ENCODE measurements at regions not wholly inside any gene's neighbourhood (a gene's known extent, or its start where the extent isn't known, plus 50 kb on each side); places are given as distances from the start of the nearest gene placed in this dataset.

DNA sequence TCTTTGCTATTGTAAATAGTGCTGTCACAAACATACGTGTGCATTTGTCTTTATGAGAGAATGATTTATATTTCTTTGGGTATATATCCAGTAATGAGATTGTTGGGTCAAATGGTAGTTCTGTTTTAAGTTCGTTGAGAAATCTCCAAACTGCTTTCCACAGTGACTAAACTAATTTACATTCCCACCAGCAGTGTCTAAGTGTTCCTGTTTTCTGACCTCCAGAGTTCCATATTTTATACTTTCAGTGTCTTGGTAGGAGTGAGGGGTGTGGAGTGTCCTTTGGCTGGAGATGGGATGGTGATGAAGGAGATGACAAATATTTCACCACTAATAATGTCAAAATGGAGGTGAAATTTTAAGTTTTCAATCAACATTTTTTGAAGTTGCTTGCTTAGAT is 86.4 kb downstream of the DACT1 start:
- Histone ChIP-seq H2AFZ (ENCODE audit: low read depth, low read length) (no peak overlapping the region), H3F3A (ENCODE audit: insufficient read depth, low read length, poor library complexity, severe bottlenecking) (no peaks in the 10 kb centered on the region), H3K36me3 (ENCODE audit: insufficient read depth, low read length) (no peaks in the 10 kb centered on the region), H3K27me3 (ENCODE audit: insufficient read depth, low read depth, low read length) (no peaks in the 10 kb centered on the region), H3K4me2 (ENCODE audit: low read length) (no peak overlapping the region), H3K9me2 (ENCODE audit: insufficient read depth, low read length) (no peaks in the 10 kb centered on the region), H3K4me3 (ENCODE audit: low read length) (no peak overlapping the region), H3K79me2 (replicated peaks; ENCODE audit: insufficient read depth, low read length) (no peaks in the 10 kb centered on the region), H3K9me3 (ENCODE audit: low read length) (no peaks in the 10 kb centered on the region), H3K9ac (ENCODE audit: low read length) (no peak overlapping the region), H3K27ac (ENCODE audit: low read length) (no peak overlapping the region), H4K20me1 (ENCODE audit: insufficient read depth) (no peaks in the 10 kb centered on the region)
- TF ChIP-seq, protein P1, sequence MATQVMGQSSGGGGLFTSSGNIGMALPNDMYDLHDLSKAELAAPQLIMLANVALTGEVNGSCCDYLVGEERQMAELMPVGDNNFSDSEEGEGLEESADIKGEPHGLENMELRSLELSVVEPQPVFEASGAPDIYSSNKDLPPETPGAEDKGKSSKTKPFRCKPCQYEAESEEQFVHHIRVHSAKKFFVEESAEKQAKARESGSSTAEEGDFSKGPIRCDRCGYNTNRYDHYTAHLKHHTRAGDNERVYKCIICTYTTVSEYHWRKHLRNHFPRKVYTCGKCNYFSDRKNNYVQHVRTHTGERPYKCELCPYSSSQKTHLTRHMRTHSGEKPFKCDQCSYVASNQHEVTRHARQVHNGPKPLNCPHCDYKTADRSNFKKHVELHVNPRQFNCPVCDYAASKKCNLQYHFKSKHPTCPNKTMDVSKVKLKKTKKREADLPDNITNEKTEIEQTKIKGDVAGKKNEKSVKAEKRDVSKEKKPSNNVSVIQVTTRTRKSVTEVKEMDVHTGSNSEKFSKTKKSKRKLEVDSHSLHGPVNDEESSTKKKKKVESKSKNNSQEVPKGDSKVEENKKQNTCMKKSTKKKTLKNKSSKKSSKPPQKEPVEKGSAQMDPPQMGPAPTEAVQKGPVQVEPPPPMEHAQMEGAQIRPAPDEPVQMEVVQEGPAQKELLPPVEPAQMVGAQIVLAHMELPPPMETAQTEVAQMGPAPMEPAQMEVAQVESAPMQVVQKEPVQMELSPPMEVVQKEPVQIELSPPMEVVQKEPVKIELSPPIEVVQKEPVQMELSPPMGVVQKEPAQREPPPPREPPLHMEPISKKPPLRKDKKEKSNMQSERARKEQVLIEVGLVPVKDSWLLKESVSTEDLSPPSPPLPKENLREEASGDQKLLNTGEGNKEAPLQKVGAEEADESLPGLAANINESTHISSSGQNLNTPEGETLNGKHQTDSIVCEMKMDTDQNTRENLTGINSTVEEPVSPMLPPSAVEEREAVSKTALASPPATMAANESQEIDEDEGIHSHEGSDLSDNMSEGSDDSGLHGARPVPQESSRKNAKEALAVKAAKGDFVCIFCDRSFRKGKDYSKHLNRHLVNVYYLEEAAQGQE (IDR thresholded peaks at IDR 0.05; ENCODE audit: borderline replicate concordance), result no peak
- TF ChIP-seq RAD21 (conservative IDR thresholded peaks at IDR 0.05), result no peak
- no peak for TF ChIP-seq POLR2AphosphoS5 (IDR thresholded peaks at IDR 0.05)
- TF ChIP-seq, protein P2, sequence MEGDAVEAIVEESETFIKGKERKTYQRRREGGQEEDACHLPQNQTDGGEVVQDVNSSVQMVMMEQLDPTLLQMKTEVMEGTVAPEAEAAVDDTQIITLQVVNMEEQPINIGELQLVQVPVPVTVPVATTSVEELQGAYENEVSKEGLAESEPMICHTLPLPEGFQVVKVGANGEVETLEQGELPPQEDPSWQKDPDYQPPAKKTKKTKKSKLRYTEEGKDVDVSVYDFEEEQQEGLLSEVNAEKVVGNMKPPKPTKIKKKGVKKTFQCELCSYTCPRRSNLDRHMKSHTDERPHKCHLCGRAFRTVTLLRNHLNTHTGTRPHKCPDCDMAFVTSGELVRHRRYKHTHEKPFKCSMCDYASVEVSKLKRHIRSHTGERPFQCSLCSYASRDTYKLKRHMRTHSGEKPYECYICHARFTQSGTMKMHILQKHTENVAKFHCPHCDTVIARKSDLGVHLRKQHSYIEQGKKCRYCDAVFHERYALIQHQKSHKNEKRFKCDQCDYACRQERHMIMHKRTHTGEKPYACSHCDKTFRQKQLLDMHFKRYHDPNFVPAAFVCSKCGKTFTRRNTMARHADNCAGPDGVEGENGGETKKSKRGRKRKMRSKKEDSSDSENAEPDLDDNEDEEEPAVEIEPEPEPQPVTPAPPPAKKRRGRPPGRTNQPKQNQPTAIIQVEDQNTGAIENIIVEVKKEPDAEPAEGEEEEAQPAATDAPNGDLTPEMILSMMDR (IDR thresholded peaks at IDR 0.05; ENCODE audit: poor library complexity, severe bottlenecking), result no peak
- TF ChIP-seq TAF1 (IDR thresholded peaks at IDR 0.05; ENCODE audit: low read depth), result no peak
- TF ChIP-seq MXI1 (conservative IDR thresholded peaks at IDR 0.05; ENCODE audit: poor library complexity, severe bottlenecking), result no peak
- TF ChIP-seq EP300 (conservative IDR thresholded peaks at IDR 0.05; ENCODE audit: poor library complexity, severe bottlenecking), result no peak
- TF ChIP-seq EZH2 (IDR thresholded peaks at IDR 0.05; ENCODE audit: borderline replicate concordance, insufficient read depth, low read length, poor library complexity, severe bottlenecking), result no peak
- TF ChIP-seq SMC3 (conservative IDR thresholded peaks at IDR 0.05; ENCODE audit: poor library complexity), result no peak

DNA sequence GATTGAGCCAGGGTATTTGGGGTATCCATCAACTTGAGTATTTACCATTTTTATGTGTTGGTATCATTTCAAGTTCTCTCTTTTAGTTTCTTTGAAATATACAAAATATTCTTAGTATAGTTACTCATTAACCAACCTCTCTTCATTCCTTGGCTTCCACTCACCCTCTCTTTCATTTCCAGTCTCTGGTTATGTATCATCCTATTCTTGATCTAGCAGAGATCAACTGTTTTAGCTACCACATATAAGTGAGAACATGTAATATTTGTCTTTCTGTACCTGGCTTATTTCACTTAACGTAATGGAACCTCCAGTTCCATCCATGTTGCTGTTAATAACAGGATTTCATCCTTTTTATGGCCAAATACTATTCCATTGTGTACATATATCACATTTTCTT is 86.9 kb downstream of the DACT1 start:
- Histone ChIP-seq H3K27me3 (ENCODE audit: insufficient read depth, low read depth, low read length) (no peaks in the 10 kb centered on the region), H2AFZ (ENCODE audit: low read depth, low read length) (no peak overlapping the region), H3K27ac (ENCODE audit: low read length) (no peak overlapping the region), H3K36me3 (ENCODE audit: insufficient read depth, low read length) (no peaks in the 10 kb centered on the region), H3K9me3 (ENCODE audit: low read length) (no peaks in the 10 kb centered on the region), H3F3A (ENCODE audit: insufficient read depth, low read length, poor library complexity, severe bottlenecking) (no peaks in the 10 kb centered on the region), H3K4me2 (ENCODE audit: low read length) (no peak overlapping the region), H3K9ac (ENCODE audit: low read length) (no peak overlapping the region), H3K79me2 (replicated peaks; ENCODE audit: insufficient read depth, low read length) (no peaks in the 10 kb centered on the region), H3K4me3 (ENCODE audit: low read length) (no peak overlapping the region), H4K20me1 (ENCODE audit: insufficient read depth) (no peaks in the 10 kb centered on the region), H3K9me2 (ENCODE audit: insufficient read depth, low read length) (no peaks in the 10 kb centered on the region)
- no peak for TF ChIP-seq TAF1 (IDR thresholded peaks at IDR 0.05; ENCODE audit: low read depth)
- TF ChIP-seq POLR2AphosphoS5 (IDR thresholded peaks at IDR 0.05), result no peak
- no peak for TF ChIP-seq RAD21 (conservative IDR thresholded peaks at IDR 0.05)
- TF ChIP-seq EZH2 (IDR thresholded peaks at IDR 0.05; ENCODE audit: borderline replicate concordance, insufficient read depth, low read length, poor library complexity, severe bottlenecking), result no peak
- TF ChIP-seq, protein P1 (IDR thresholded peaks at IDR 0.05; ENCODE audit: borderline replicate concordance), result no peak
- no peak for TF ChIP-seq MXI1 (conservative IDR thresholded peaks at IDR 0.05; ENCODE audit: poor library complexity, severe bottlenecking)
- TF ChIP-seq, protein P2 (IDR thresholded peaks at IDR 0.05; ENCODE audit: poor library complexity, severe bottlenecking), result no peak
- TF ChIP-seq SMC3 (conservative IDR thresholded peaks at IDR 0.05; ENCODE audit: poor library complexity), result no peak
- no peak for TF ChIP-seq EP300 (conservative IDR thresholded peaks at IDR 0.05; ENCODE audit: poor library complexity, severe bottlenecking)
